Upper lobe of right lung (tissue), 1 donor: ENCODE measurements at regions not wholly inside any gene's neighbourhood (a gene's known extent, or its start where the extent isn't known, plus 50 kb on each side); places are given as distances from the start of the nearest gene placed in this dataset.

Experiments used
- ATAC-seq: fragments of 200-7000 bp; cut with Tn5 transposase; one replicate; pipeline ENCODE4 v1.9.1; 2020; ENCODE audit warnings: mild to moderate bottlenecking, moderate library complexity
- DNase-seq: peaks from one replicate; pipeline ENCODE4 v3.0.0-alpha.2; 2020
- H3K27ac ChIP-seq: fragments of 200-600 bp; one replicate; pipeline ENCODE4 v1.8.0; 2022
- H3K27me3 ChIP-seq: fragments of 200-600 bp; one replicate; pipeline ENCODE4 v1.8.0; 2022; ENCODE audit warnings: mild to moderate bottlenecking
- H3K36me3 ChIP-seq: fragments of 200-600 bp; one replicate; pipeline ENCODE4 v1.8.0; 2022
- H3K4me1 ChIP-seq: fragments of 200-600 bp; one replicate; pipeline ENCODE4 v1.8.0; 2022
- H3K4me3 ChIP-seq: fragments of 200-600 bp; one replicate; pipeline ENCODE4 v1.8.0; 2022; ENCODE audit warnings: mild to moderate bottlenecking
- H3K9me3 ChIP-seq: fragments of 200-600 bp; one replicate; pipeline ENCODE4 v1.8.0; 2022
- CTCF ChIP-seq: fragments of 200-600 bp; IDR thresholded peaks from one replicate; pipeline ENCODE4 v1.8.0; 2022; ENCODE audit warnings: antibody characterized with exemption
- intact Hi-C: fragments of 100-400 bp; cut with DNase I; formaldehyde crosslinking; loops from one replicate; pipeline ENCODE4 v1.11.0; 2022
- donor health status: DM: no; HTN: yes; CAD: no; lungs with severe emphysema.

- Histone ChIP-seq H3K27ac (no peak overlapping the region), H3K27me3 (no peaks in the 10 kb centered on the region), H3K4me1 (no peaks in the 10 kb centered on the region), H3K36me3 (no peaks in the 10 kb centered on the region), H3K4me3 (no peak overlapping the region), H3K9me3 (no peaks in the 10 kb centered on the region)
- intact Hi-C loops: no loop called here
- TF ChIP-seq CTCF: no peak
- DNase-seq (no peak), ATAC-seq (no peak)
Measured at GRCh38 chr3:176155012-176155411, 1042.3 kb downstream of the TBL1XR1 start.

GRCh38 chr3:176149567-176149966 lies 1047.7 kb downstream of the TBL1XR1 start:
- no peak overlapping the region for H3K4me3 ChIP-seq
- H3K4me1 ChIP-seq: no peaks in the 10 kb centered on the region
- ATAC-seq: no peak
- no peaks in the 10 kb centered on the region for H3K36me3 ChIP-seq
- no peak overlapping the region for H3K27ac ChIP-seq
- no peaks in the 10 kb centered on the region for H3K27me3 ChIP-seq
- TF ChIP-seq CTCF: no peak
- no peak for DNase-seq
- no peaks in the 10 kb centered on the region for H3K9me3 ChIP-seq
- intact Hi-C loops: no loop called here

- ATAC-seq (no peak), DNase-seq (no peak)
- H3K27me3 ChIP-seq: no peaks in the 10 kb centered on the region
- no peaks in the 10 kb centered on the region for H3K4me1 ChIP-seq
- H3K4me3 ChIP-seq: no peak overlapping the region
- intact Hi-C loops: no loop called here
- TF ChIP-seq CTCF: no peak
- no peak overlapping the region for H3K27ac ChIP-seq
- H3K9me3 ChIP-seq: no peaks in the 10 kb centered on the region
- H3K36me3 ChIP-seq: no peaks in the 10 kb centered on the region
Measured at GRCh38 chr3:176147251-176147650, 1050.0 kb downstream of the TBL1XR1 start.

GRCh38 chr3:176141837-176142236 lies 1055.4 kb downstream of the TBL1XR1 start:
- Histone ChIP-seq H3K36me3 (no peaks in the 10 kb centered on the region), H3K9me3 (no peaks in the 10 kb centered on the region), H3K4me3 (no peak overlapping the region), H3K27me3 (no peaks in the 10 kb centered on the region), H3K27ac (no peak overlapping the region), H3K4me1 (no peaks in the 10 kb centered on the region)
- intact Hi-C loops: no loop called here
- DNase-seq (no peak), ATAC-seq (no peak)
- TF ChIP-seq CTCF: no peak

GRCh38 chr3:176120507-176120906 lies 1076.8 kb downstream of the TBL1XR1 start:
- Histone ChIP-seq H3K4me1 (no peaks in the 10 kb centered on the region), H3K9me3 (no peaks in the 10 kb centered on the region), H3K4me3 (no peak overlapping the region), H3K27ac (no peak overlapping the region), H3K36me3 (no peaks in the 10 kb centered on the region), H3K27me3 (no peaks in the 10 kb centered on the region)
- TF ChIP-seq CTCF: no peak
- intact Hi-C loops: no loop called here
- no peak for ATAC-seq
- no peak for DNase-seq

GRCh38 chr3:176119826-176120225 lies 1077.5 kb downstream of the TBL1XR1 start:
- Histone ChIP-seq H3K9me3 (no peaks in the 10 kb centered on the region), H3K36me3 (no peaks in the 10 kb centered on the region), H3K27me3 (no peaks in the 10 kb centered on the region), H3K27ac (no peak overlapping the region), H3K4me1 (no peaks in the 10 kb centered on the region), H3K4me3 (no peak overlapping the region)
- ATAC-seq (no peak), DNase-seq (no peak)
- no peak for TF ChIP-seq CTCF
- intact Hi-C loops: no loop called here
